GM12801 (cell line): ENCODE measurements at regions not wholly inside any gene's neighbourhood (a gene's known extent, or its start where the extent isn't known, plus 50 kb on each side); places are given as distances from the start of the nearest gene placed in this dataset.

Experiments used
- TF ChIP-seq, protein P1 (sequence below): IDR thresholded peaks from one replicate; pipeline ENCODE4 v1.5.1; 2011; ENCODE audit warnings: control low read depth; ENCODE audit not compliant: insufficient read length; ENCODE audit errors: extremely low read depth

DNA sequence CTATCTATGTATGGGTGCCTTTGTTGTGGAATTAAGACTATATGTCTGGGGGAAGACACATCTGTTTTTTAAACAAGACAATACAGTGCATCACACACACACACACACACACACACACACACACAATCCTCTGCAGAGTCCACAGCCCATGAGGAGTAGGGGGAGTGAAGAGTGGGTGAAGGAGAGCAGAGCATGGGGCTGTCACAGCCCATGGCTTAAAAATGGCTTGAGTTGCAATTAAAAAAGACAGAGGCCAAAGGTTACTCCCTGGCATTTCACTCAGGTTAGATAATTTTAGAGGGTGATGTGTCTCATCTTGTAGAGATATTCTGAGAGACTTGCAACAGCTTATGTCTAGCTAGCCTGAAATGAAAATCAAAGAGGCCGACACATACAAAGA lies 176.5 kb upstream of the PLXNA2 start:
- TF ChIP-seq, protein P1, sequence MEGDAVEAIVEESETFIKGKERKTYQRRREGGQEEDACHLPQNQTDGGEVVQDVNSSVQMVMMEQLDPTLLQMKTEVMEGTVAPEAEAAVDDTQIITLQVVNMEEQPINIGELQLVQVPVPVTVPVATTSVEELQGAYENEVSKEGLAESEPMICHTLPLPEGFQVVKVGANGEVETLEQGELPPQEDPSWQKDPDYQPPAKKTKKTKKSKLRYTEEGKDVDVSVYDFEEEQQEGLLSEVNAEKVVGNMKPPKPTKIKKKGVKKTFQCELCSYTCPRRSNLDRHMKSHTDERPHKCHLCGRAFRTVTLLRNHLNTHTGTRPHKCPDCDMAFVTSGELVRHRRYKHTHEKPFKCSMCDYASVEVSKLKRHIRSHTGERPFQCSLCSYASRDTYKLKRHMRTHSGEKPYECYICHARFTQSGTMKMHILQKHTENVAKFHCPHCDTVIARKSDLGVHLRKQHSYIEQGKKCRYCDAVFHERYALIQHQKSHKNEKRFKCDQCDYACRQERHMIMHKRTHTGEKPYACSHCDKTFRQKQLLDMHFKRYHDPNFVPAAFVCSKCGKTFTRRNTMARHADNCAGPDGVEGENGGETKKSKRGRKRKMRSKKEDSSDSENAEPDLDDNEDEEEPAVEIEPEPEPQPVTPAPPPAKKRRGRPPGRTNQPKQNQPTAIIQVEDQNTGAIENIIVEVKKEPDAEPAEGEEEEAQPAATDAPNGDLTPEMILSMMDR: no peak

DNA sequence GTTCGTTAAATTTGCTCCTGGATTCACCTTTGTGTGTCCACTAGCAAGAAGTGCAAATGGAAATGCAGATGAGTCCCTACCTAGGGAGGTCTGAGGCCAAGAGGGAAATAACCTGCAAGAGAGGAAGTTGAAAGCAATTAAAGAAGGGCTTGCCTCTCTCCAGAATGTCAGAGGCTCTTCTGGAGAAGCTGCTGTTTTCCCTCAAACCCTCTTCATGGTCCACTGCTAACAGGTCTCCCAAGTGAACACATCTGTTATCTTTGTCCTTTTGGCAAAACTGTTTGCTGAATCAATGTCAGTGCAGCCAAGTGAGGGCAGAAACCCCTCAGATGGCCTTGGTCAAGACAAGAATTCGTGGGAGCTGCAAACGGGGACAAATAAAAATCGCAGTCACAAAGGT lies 177.3 kb upstream of the PLXNA2 start:
- TF ChIP-seq, protein P1: no peak

DNA sequence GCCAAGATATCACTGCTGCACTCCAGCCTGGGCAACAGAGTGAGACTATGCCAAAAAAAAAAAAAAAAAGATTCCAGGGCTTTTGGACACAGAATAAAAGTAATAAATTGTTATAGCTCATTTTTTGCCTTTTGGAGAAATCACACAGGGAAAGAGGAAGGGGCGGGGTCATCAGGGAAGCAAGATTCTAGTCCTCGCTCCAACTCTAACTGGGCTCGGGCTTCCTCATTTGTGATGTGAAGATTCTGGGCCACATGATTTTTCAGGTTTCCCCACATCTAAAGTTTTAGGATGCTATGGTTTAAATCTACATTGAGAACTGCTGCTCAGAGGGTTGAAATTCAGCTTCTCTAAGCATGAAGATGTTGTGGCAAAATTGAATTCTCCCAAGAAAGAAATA lies 179.3 kb upstream of the PLXNA2 start:
- TF ChIP-seq, protein P1: no peak

DNA sequence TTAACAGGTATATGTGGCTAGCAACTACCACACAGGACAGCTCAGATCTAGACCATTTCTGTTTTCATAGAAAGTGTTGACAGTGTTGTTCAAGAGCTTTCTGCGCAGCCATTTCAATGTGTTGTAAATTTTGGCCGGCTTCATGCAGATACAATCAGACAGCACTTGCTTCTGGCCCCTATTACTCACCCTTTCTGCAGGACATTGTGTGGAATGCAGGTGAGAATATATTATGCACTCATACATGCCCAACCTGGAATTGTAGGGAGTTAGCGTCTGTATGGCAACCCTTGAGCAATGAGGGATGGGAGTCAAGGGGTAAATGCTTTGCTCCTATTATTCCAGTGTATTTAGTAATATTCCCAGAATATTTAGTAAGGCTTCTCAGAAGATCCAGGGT lies 180.9 kb upstream of the PLXNA2 start:
- TF ChIP-seq, protein P1: no peak

GRCh38 chr1:208430220-208430619 lies 186.0 kb upstream of the PLXNA2 start:
- TF ChIP-seq, protein P1: no peak

DNA sequence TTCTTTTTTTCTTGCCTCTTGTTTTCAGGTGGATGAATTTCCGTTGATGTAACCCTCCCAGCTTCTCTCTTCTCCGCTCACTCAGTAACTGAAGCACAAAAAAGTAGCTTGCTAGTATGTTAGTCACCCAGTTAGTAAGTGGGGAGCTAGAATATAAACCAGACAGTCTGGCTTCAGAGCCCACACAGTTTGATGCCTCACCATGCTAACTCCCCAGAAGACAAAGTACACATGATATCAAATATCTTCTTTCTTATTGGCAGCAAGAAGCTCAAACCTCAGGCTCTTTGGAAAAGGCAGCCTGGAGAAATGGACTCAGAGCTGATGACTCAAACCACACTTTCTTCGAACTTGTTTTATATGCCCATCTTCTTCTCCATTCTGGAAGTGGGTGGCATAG lies 187.5 kb upstream of the PLXNA2 start:
- TF ChIP-seq, protein P1: no peak

- TF ChIP-seq, protein P1: no peak
These were observed 188.2 kb upstream of the PLXNA2 start for GRCh38 chr1:208432346-208432745.

DNA sequence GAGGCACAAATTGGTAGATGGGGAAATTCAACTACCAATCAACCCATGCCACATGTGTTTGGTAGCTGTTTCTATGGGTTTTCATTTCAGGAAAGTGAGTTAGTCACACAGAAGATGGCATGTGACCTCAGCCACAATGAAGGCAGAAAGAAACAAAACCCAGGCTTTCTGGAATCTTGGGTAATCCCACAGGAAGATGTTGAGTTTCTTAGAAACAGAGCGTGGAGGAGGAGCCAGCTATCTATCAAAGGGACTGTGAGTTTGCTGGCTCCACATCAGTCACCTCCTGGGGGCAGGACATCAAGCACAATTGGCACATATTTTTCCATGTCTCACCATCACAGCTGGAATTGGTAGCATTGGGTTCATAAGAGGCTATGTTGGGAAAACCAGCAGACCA lies 188.9 kb upstream of the PLXNA2 start:
- TF ChIP-seq, protein P1: no peak
